ENCODE measurements at regions not wholly inside any gene's neighbourhood (a gene's known extent, or its start where the extent isn't known, plus 50 kb on each side); places are given as distances from the start of the nearest gene placed in this dataset.
"Not testable (repeated sequence)": the region's sequence is repeated elsewhere in the genome, so short reads cannot be mapped to it uniquely, and the experiment has no call there.

DNA sequence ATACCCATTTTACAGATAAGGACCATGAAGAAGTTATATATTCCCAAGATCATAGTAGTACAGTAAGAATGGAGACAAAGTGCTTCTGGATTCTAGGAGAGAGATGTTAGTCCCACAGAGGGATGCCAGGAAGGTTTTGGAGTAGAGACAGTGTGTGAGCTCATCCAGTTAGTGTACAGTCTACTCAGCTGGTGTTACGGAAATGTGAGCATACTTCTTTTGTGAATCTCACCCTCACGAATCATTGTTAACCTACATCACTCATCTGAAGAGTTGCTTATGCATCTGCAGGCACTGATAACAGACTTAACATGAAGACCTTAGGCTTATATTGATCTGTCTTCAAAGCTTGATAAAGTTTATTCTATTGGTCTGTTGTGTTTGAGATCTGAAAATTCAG is 106.6 kb upstream of the PTPRG start:
- in situ Hi-C loops (cut with HindIII; ENCODE audit: low pct_unique_long_range_greater_than_20kb, low sequenced_read_pairs), result no loop called here
- DNase-seq (ENCODE audit: low read depth, low spot score), result no peak

DNA sequence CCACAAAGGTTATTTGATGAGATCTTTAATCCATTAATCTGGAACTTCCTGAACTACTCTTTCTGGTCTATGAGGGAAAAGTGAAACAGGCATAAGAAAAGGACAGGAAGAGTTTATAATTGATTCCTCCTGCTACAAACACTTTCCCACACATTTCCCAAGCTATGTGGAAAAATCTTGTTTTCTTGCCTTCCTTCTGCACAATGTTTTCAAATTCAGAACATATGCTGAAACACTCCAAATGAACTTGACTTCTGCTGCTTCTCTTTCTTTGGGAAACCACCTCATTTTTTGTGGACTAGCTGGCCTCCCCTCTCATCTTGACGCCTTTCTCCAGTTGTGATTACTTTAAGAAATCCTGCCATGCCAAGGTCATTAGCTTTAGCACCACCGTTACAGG is 100.7 kb upstream of the PTPRG start:
- no peak for DNase-seq (ENCODE audit: low read depth, low spot score)
- in situ Hi-C loops (cut with HindIII; ENCODE audit: low pct_unique_long_range_greater_than_20kb, low sequenced_read_pairs), result no loop called here

DNA sequence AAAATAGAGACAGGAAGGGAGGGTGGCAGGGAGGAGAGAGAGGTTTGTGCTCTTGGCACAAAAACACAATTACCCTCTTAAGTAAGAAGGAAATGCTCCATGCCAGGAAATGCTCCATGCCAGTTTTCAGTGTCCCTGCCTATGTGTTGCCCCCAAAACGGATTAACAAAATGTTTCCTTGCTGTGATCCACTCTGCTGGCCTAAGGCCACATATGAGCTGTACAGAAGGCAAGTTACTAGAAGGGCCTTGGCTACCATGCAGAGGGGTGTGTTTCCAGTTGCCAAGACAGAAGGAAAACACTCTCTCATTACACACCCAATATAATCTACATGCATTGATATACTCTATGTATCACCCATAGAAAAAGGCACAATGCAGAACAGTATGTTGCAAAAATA is 98.2 kb upstream of the PTPRG start:
- no peak for DNase-seq (ENCODE audit: low read depth, low spot score)
- in situ Hi-C loops (cut with HindIII; ENCODE audit: low pct_unique_long_range_greater_than_20kb, low sequenced_read_pairs), result no loop called here

DNA sequence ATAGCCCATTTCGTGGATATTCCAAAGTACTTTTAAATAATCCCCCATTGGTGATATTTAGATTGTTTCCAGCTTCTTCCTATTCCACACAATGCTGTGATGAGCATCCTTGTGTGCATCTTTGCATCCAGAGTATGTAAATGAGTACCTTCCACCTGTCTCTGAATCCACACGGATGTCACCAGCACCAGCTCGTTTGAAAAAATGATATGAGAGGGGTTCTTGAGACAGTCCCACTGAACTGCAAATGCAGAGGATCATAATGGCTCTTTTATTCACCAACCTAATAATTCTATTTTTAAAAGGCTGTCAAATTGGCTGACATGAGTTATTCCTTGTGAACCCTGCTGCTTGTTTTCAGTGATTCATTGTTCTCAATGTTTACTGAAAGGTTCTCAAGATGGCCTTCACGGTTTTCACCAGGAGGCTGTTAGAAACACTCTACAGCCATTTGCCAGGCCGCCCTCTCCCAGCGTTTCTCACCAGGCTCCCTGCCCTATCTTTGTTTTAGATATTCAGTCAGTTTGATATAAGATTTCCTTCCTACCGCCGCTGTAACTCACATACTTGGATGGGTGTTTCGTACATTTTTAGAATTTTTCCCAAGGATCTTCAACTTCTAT is 96.7 kb upstream of the PTPRG start:
- DNase-seq (ENCODE audit: low read depth, low spot score), result no peak
- in situ Hi-C loops (cut with HindIII; ENCODE audit: low pct_unique_long_range_greater_than_20kb, low sequenced_read_pairs), result no loop called here

DNA sequence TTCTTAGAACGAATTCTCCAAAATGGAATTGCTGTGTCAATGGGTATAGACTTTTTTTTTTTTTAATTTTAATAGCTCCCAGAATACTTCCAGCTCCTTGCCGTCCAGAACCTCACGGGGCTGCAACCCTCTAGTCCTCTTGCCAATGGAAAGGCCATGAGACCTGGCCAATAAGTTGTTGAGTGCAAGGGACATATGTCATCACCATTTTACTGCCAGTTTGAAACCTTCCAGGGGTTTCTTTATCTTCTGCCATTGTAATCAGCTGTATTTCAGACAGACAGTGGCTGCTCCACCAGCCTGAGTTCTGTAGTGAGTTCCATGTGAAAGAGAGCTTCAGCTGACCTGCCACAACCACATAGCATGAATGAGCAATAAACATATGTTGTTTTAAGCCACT is 95.0 kb upstream of the PTPRG start:
- in situ Hi-C loops (cut with HindIII; ENCODE audit: low pct_unique_long_range_greater_than_20kb, low sequenced_read_pairs), result no loop called here
- no peak for DNase-seq (ENCODE audit: low read depth, low spot score)

DNA sequence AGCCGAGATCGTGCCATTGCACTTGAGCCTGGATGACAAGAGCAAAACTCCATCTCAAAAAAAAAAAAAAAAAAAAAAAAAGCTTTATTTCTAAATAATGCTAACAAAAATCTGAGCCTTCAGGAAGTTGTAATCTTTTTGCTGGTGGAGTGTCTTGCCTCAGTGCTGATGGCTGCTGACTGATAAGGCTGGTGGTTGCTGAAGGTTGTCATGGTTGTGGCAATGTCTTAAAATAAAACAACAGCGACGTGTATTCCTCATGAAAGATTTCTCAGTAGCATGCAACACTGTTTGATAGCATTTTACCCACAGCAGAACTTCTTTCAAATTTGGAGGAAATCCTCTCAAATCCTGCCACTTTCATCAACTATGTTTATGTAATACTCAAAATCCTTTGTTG is 77.4 kb upstream of the PTPRG start:
- in situ Hi-C loops (cut with HindIII; ENCODE audit: low pct_unique_long_range_greater_than_20kb, low sequenced_read_pairs), result no loop called here
- DNase-seq (ENCODE audit: low read depth, low spot score), result no peak

DNA sequence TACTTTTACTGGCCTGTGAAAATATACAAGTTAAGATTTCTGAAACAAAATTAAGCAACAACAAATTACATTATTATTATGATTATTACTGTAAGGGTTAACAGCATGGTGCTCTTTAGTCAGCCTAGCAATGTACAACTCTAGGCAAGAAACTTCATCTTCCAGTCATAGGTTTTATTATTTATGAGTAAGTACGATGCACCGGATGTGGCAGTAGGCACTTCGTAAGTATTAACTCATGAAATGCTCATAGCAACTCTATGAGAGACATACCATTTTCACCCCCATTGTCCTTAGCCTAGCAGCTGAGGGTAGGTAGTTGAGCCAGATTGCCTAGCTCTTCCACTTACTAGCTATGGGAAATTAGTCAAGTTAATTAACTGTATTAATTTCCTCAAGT is 68.0 kb upstream of the PTPRG start:
- no peak for DNase-seq (ENCODE audit: low read depth, low spot score)
- in situ Hi-C loops (cut with HindIII; ENCODE audit: low pct_unique_long_range_greater_than_20kb, low sequenced_read_pairs), result no loop called here

DNA sequence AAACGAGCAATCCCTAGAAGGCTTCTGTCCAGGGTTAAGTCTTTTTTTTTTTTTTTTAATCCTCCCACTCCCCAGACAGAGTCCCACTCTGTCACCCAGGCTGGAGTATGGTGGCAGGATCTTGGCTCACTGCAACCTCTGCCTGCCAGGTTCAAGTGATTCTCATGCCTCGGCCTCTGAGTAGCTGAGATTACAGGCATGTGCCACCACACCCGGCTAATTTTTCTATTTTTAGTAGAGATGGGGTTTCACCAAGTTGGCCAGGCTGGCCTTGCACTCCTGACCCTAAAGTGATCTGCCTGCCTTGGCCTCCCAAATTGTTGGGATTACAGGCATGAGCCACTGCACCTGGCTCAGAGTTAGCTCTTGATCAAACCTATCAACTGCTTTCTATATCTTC is 67.1 kb upstream of the PTPRG start:
- in situ Hi-C loops (cut with HindIII; ENCODE audit: low pct_unique_long_range_greater_than_20kb, low sequenced_read_pairs); DNase-seq (ENCODE audit: low read depth, low spot score): not testable (repeated sequence)

DNA sequence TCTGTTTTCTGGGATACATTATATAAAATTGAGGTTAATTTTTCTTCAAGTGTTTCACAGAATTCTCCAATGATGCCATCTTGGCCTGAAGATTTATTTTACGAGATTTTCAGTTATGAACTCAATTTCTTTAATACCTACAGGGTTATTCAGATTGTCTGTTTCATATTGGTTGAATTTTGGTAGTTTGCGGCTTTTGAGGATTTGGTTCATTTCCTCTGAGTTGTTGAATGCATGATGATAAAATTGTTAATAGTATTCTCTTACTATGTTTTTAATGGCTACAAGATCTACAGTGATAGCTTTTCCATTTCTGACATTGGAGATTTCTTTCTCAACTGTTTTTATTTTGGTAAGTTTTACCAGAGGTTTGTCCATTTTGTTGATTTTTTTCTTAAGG is 63.9 kb upstream of the PTPRG start:
- in situ Hi-C loops (cut with HindIII; ENCODE audit: low pct_unique_long_range_greater_than_20kb, low sequenced_read_pairs), result no loop called here
- DNase-seq (ENCODE audit: low read depth, low spot score), result no peak

DNA sequence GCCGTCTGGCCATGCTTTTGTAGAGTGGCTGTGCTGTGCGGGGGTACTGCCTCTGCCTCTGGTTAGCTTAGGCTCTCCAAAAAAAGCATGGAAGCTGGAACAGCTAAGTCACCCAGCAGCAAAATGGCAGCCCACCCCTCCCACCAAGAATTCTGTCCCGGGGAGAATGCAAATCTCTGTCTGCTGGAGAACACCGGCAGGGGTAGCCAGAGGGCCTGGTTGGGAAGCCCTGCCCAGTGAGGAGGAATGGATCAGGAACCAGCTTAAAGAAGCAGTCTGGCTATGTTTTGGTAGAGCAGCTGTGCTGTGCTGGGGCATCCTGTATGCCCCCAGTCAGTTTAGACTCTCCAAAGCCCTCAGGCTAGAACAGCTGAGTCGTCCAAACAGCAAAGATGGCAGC is 56.2 kb upstream of the PTPRG start:
- in situ Hi-C loops (cut with HindIII; ENCODE audit: low pct_unique_long_range_greater_than_20kb, low sequenced_read_pairs), result no loop called here
- DNase-seq (ENCODE audit: low read depth, low spot score), result peak; percentile 20

DNA sequence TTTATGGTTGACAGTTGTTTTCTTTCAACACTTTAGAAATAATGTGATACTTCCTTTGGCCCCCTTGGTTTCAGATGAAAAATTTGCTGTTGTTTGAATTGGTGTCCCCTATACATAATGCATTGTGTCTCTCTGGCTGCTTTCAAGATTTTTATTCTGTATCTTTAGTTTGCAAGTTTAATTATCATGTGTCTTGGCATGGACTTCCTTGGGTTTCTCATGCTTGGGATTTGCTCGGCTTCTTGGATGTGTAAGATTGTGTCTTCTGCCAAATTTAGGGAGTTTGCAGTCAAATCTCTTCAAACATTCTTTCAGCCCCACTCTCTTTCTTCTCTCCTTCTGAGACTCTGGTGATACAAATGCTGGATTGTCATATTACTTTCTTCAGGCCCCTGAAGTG is 53.4 kb upstream of the PTPRG start:
- in situ Hi-C loops (cut with HindIII; ENCODE audit: low pct_unique_long_range_greater_than_20kb, low sequenced_read_pairs), result no loop called here
- DNase-seq (ENCODE audit: low read depth, low spot score), result no peak

Measured in SK-MEL-5 (cell line).